Cardiac fibroblast (primary cell): ENCODE measurements at regions not wholly inside any gene's neighbourhood (a gene's known extent, or its start where the extent isn't known, plus 50 kb on each side); places are given as distances from the start of the nearest gene placed in this dataset.
A peak's percentile ranks its signal among the peaks of the same experiment; 100 is the strongest.

Source experiments
- DNase-seq, 2 donors: peaks; one replicate each; pipeline versions ENCODE4 v3.0.0 to v3.0.0-alpha.2; 2010; ENCODE audit warnings: low read depth in 2 of 2
- H3K4me3 ChIP-seq, 2 donors: replicated peaks in 1 of 2; 1 replicate in 1 of 2; 2 replicates in 1 of 2; pipeline ENCODE4 v1.5.1; 2011; ENCODE audit warnings: low read depth in 2 of 2, low read length in 2 of 2, mild to moderate bottlenecking in 2 of 2, moderate library complexity in 1 of 2
- CTCF ChIP-seq: IDR thresholded peaks from one replicate; pipeline ENCODE4 v1.5.1; 2011; ENCODE audit warnings: low read depth, mild to moderate bottlenecking, low read length, inconsistent platforms

- no peak for TF ChIP-seq CTCF
- no peak overlapping the region for H3K4me3 ChIP-seq
- peak in 1 of 2 donors; percentile 68 for DNase-seq
These were observed 2448.7 kb upstream of the PCDH20 start for GRCh38 chr13:63864171-63864902.

GRCh38 chr13:63855457-63856118, 2439.9 kb upstream of the PCDH20 start:
- no peak for TF ChIP-seq CTCF
- H3K4me3 ChIP-seq, result no peak overlapping the region
- no peak for DNase-seq

DNA sequence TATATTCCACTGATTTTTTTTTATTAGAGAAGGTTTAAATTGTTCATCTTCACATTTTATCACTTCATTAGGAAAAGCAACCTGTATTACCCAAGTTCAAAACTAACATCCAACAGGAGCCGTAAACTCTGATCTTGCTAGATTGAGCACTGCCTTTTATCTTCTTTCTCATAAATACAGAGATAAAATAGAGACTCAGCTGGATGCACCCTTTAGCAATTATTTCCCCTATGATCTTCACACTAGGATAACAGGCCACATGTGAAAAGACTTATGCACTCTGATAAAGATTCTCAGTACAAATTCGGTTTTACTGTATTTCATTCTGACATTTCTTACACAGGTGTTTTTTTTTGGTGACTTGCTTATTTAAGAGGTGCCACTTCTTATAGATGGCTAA, 2438.2 kb upstream of the PCDH20 start:
- DNase-seq, result no peak

GRCh38 chr13:63851526-63851925, 2435.9 kb upstream of the PCDH20 start:
- no peak for DNase-seq
- TF ChIP-seq CTCF, result no peak
- H3K4me3 ChIP-seq, result no peak overlapping the region

More for the DNA sequence above, 2438.2 kb upstream of the PCDH20 start:
- TF ChIP-seq CTCF, result no peak
- no peak overlapping the region for H3K4me3 ChIP-seq

DNA sequence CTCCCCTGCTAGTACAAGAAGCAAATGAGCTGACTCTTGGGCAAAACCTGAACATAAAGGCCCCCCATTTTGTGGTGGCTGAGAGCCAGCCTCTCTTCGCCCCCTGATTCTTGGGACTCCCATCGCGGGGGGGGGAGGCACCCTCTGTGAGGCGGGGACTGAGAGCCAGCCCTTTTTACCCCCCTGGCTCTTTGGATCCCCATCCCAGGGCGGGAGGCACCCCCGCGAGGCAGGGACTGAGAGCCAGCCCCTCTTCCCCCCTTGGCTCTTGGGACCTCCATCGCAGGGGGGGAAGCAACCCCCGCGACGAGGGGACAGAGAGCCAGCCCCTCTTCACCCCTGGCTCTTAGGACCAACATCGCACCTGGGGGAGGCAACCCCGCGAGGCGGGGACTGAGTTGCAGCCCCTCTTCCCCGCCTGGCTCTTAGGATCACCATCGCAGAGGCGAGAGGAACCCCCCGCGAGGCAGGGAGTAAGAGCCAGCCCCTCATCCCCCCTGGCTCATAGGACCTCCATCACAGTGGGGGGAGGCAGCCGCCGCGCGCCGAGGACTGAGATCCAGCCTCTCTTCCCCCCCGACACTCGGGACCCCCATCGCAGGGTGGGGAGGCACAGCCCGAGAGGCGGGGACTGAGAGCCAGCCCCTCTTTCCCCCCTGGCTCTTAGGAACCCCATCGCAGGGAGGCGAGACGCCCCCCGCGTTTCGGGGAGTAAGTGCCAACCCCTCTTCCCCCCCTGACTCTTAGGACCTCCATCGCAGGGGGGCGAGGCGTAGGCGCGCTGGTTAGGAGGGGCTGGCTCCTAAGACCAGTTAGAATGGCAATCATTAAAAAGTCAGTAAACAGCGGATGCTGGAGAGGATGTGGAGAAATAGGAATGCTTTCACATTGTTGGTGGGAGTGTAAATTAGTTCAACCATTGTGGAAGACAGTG, 2428.4 kb upstream of the PCDH20 start:
- DNase-seq, result no peak
- no peak for TF ChIP-seq CTCF
- no peak overlapping the region for H3K4me3 ChIP-seq

DNA sequence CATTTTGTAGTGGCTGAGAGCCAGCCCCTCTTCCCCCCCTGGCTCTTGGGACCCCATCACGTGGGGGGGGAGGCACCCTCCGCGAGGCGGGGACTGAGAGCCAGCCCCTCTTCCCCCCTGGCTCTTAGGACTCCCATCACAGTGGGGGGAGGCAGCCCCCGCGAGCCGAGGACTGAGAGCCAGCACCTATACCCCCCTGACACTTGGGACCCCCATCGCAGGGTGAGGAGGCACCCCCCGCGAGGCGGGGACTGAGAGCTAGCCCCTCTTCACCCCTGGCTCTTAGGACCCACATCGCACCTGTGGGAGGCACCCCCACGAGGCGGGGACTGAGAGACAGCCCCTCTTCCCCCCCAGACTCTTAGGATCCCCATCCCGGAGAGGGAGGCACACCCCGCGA, 2426.5 kb upstream of the PCDH20 start:
- H3K4me3 ChIP-seq, result no peak overlapping the region
- DNase-seq, result no peak
- TF ChIP-seq CTCF, result no peak
